ENCODE measurements at regions not wholly inside any gene's neighbourhood (a gene's known extent, or its start where the extent isn't known, plus 50 kb on each side); places are given as distances from the start of the nearest gene placed in this dataset.

GRCh38 chrX:22445880-22446279 lies 173.2 kb downstream of the CBLL2 start:
- TF ChIP-seq POLR2A (IDR thresholded peaks at IDR 0.05) (no peak), CTCF (IDR thresholded peaks at IDR 0.05) (no peak)

All from prostate gland (tissue), 2 donors.